ENCODE measurements at regions not wholly inside any gene's neighbourhood (a gene's known extent, or its start where the extent isn't known, plus 50 kb on each side); places are given as distances from the start of the nearest gene placed in this dataset.
"Not testable (repeated sequence)": the region's sequence is repeated elsewhere in the genome, so short reads cannot be mapped to it uniquely, and the experiment has no call there.

DNA sequence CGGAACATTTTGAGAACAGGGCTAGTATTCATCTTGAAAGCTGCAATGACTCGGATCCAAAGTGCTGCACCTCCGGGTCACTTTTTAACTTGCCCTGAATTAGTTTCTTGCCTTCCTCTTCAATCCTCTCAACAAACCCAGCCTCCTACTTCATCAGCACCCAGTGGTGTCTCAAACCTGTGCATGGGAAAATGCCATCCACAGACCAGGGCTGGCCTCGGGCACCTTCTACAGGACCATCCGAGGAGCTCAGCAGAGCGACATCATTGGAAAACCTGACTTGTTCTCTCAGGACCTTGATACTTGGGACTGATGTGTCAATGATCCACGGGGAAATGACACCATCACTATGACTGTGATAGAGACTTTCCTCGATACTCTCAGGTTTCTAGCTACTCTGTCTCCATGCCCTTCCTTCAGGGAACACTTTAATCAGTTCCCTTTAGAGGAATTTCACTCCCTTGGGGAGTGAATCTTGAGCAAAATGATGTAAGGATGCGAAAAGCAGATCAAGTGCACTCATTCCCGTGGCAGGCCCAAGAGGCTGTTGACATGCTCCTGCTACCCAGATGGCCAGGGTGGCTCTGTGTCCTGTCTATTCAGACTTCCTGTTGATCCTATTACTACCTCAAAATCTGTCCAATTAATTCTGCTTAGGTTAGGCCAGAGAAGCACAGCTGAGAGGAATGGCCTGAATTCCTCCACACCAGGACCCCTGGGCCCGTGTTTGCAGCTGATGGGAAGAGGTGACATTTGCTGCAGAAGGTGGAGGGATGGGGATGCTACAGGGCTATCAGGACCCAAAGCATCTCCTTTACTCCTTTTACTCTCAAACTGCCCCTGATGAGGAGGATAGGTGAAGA, 96.5 kb upstream of the SLC25A48 start:
- Histone ChIP-seq H3K79me2 (replicated peaks; ENCODE audit: insufficient read depth, low read length) (no peaks in the 10 kb centered on the region), H3K4me2 (ENCODE audit: low read length) (no peak overlapping the region), H3K4me3 (ENCODE audit: low read length) (no peak overlapping the region), H3K36me3 (ENCODE audit: insufficient read depth, low read length) (no peaks in the 10 kb centered on the region), H3K9ac (ENCODE audit: low read length) (no peak overlapping the region), H3K9me2 (ENCODE audit: insufficient read depth, low read length) (no peaks in the 10 kb centered on the region), H3F3A (ENCODE audit: insufficient read depth, low read length, poor library complexity, severe bottlenecking) (no peaks in the 10 kb centered on the region), H2AFZ (ENCODE audit: low read depth, low read length) (no peak overlapping the region), H3K27ac (ENCODE audit: low read length) (no peak overlapping the region), H4K20me1 (ENCODE audit: insufficient read depth) (no peaks in the 10 kb centered on the region), H3K9me3 (ENCODE audit: low read length) (no peaks in the 10 kb centered on the region), H3K27me3 (ENCODE audit: insufficient read depth, low read depth, low read length) (no peaks in the 10 kb centered on the region)
- no peak for TF ChIP-seq POLR2AphosphoS5 (IDR thresholded peaks at IDR 0.05)
- no peak for TF ChIP-seq EP300 (conservative IDR thresholded peaks at IDR 0.05; ENCODE audit: poor library complexity, severe bottlenecking)
- no peak for TF ChIP-seq TAF1 (IDR thresholded peaks at IDR 0.05; ENCODE audit: low read depth)
- TF ChIP-seq RAD21 (conservative IDR thresholded peaks at IDR 0.05), result no peak
- TF ChIP-seq SMC3 (conservative IDR thresholded peaks at IDR 0.05; ENCODE audit: poor library complexity), result no peak
- TF ChIP-seq, protein P1, sequence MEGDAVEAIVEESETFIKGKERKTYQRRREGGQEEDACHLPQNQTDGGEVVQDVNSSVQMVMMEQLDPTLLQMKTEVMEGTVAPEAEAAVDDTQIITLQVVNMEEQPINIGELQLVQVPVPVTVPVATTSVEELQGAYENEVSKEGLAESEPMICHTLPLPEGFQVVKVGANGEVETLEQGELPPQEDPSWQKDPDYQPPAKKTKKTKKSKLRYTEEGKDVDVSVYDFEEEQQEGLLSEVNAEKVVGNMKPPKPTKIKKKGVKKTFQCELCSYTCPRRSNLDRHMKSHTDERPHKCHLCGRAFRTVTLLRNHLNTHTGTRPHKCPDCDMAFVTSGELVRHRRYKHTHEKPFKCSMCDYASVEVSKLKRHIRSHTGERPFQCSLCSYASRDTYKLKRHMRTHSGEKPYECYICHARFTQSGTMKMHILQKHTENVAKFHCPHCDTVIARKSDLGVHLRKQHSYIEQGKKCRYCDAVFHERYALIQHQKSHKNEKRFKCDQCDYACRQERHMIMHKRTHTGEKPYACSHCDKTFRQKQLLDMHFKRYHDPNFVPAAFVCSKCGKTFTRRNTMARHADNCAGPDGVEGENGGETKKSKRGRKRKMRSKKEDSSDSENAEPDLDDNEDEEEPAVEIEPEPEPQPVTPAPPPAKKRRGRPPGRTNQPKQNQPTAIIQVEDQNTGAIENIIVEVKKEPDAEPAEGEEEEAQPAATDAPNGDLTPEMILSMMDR (IDR thresholded peaks at IDR 0.05; ENCODE audit: poor library complexity, severe bottlenecking), result no peak
- TF ChIP-seq, protein P2, sequence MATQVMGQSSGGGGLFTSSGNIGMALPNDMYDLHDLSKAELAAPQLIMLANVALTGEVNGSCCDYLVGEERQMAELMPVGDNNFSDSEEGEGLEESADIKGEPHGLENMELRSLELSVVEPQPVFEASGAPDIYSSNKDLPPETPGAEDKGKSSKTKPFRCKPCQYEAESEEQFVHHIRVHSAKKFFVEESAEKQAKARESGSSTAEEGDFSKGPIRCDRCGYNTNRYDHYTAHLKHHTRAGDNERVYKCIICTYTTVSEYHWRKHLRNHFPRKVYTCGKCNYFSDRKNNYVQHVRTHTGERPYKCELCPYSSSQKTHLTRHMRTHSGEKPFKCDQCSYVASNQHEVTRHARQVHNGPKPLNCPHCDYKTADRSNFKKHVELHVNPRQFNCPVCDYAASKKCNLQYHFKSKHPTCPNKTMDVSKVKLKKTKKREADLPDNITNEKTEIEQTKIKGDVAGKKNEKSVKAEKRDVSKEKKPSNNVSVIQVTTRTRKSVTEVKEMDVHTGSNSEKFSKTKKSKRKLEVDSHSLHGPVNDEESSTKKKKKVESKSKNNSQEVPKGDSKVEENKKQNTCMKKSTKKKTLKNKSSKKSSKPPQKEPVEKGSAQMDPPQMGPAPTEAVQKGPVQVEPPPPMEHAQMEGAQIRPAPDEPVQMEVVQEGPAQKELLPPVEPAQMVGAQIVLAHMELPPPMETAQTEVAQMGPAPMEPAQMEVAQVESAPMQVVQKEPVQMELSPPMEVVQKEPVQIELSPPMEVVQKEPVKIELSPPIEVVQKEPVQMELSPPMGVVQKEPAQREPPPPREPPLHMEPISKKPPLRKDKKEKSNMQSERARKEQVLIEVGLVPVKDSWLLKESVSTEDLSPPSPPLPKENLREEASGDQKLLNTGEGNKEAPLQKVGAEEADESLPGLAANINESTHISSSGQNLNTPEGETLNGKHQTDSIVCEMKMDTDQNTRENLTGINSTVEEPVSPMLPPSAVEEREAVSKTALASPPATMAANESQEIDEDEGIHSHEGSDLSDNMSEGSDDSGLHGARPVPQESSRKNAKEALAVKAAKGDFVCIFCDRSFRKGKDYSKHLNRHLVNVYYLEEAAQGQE (IDR thresholded peaks at IDR 0.05; ENCODE audit: borderline replicate concordance), result no peak
- no peak for TF ChIP-seq MXI1 (conservative IDR thresholded peaks at IDR 0.05; ENCODE audit: poor library complexity, severe bottlenecking)

DNA sequence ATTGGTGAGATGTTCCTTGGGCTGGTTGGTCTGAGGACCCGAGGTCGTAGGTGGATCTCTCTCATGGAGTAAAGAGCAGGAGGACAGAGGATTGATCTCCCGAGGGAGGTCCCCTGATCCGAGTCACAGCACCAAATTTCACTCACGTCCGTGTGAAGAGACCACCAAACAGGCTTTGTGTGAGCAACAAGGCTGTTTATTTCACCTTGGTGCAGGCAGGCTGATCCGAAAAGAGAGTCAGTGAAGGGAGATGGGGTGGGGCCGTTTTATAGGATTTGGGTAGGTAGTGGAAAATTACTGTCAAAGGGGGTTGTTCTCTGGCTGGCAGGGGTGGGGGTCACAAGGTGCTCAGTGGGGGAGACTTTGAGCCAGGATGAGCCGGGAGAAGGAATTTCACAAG, 97.5 kb upstream of the SLC25A48 start:
- not testable (repeated sequence) for H2AFZ ChIP-seq (ENCODE audit: low read depth, low read length); H3K36me3 ChIP-seq (ENCODE audit: insufficient read depth, low read length)

DNA sequence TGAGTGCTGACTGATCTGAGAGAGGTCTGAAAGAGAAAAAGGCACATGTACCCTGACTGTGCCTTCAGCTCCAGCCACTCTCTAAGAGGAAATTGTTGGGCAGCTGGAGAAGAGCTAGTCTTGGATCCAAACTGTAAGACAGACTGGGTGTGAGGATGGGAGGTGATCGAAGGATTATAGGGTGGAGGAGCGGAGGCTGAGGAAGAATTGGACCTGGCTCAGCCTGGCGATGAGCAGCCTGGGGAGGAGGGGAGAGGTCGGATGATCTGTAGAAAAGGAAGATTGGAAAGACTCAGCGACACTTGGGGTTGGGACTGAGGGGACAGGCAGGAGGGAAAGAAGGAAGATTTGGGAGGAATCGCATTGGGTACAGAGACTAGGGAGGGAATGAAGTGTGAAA, 98.6 kb upstream of the SLC25A48 start:
- no peaks in the 10 kb centered on the region for H3K36me3 ChIP-seq (ENCODE audit: insufficient read depth, low read length)
- no peaks in the 10 kb centered on the region for H3K9me2 ChIP-seq (ENCODE audit: insufficient read depth, low read length)

More for the DNA sequence above, 97.5 kb upstream of the SLC25A48 start:
- H3K9me2 ChIP-seq (ENCODE audit: insufficient read depth, low read length); H3K79me2 ChIP-seq (replicated peaks; ENCODE audit: insufficient read depth, low read length); H3K9me3 ChIP-seq (ENCODE audit: low read length); H3F3A ChIP-seq (ENCODE audit: insufficient read depth, low read length, poor library complexity, severe bottlenecking); H3K4me2 ChIP-seq (ENCODE audit: low read length); H3K27ac ChIP-seq (ENCODE audit: low read length); H3K27me3 ChIP-seq (ENCODE audit: insufficient read depth, low read depth, low read length); H4K20me1 ChIP-seq (ENCODE audit: insufficient read depth); H3K9ac ChIP-seq (ENCODE audit: low read length); H3K4me3 ChIP-seq (ENCODE audit: low read length): not testable (repeated sequence)

DNA sequence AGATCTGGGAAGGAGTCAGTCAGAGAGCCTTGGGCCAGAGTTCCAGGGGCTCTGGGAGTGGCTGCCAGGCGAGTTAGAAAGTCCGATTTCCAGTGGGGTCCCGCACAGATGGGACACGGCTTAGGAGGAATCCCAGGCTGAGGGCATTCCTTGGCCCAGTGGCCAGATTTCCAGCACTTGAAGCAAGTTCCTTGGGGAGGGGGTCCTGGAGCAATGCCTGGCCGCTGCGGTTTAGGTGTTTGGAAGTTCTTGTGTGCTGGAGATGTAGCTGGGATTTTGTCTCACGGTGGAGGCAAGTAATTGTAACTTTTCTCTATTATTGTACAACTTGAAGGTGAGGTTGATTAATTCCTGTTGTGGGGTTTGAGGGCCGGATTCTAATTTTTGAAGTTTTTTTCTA, 99.5 kb upstream of the SLC25A48 start:
- not testable (repeated sequence) for H3K9me3 ChIP-seq (ENCODE audit: low read length); H3K36me3 ChIP-seq (ENCODE audit: insufficient read depth, low read length); H3K9ac ChIP-seq (ENCODE audit: low read length); H3K27me3 ChIP-seq (ENCODE audit: insufficient read depth, low read depth, low read length); H3K79me2 ChIP-seq (replicated peaks; ENCODE audit: insufficient read depth, low read length); H3K9me2 ChIP-seq (ENCODE audit: insufficient read depth, low read length); H2AFZ ChIP-seq (ENCODE audit: low read depth, low read length); H3K4me2 ChIP-seq (ENCODE audit: low read length); H4K20me1 ChIP-seq (ENCODE audit: insufficient read depth); H3K4me3 ChIP-seq (ENCODE audit: low read length); H3K27ac ChIP-seq (ENCODE audit: low read length); H3F3A ChIP-seq (ENCODE audit: insufficient read depth, low read length, poor library complexity, severe bottlenecking)

More for the DNA sequence above, 98.6 kb upstream of the SLC25A48 start:
- no peaks in the 10 kb centered on the region for H3F3A ChIP-seq (ENCODE audit: insufficient read depth, low read length, poor library complexity, severe bottlenecking)
- H3K27me3 ChIP-seq (ENCODE audit: insufficient read depth, low read depth, low read length), result no peaks in the 10 kb centered on the region
- H3K9me3 ChIP-seq (ENCODE audit: low read length), result no peaks in the 10 kb centered on the region
- H3K9ac ChIP-seq (ENCODE audit: low read length), result no peak overlapping the region
- H3K79me2 ChIP-seq (replicated peaks; ENCODE audit: insufficient read depth, low read length), result no peaks in the 10 kb centered on the region
- no peak overlapping the region for H2AFZ ChIP-seq (ENCODE audit: low read depth, low read length)
- no peak overlapping the region for H3K4me2 ChIP-seq (ENCODE audit: low read length)
- H3K27ac ChIP-seq (ENCODE audit: low read length), result no peak overlapping the region
- H3K4me3 ChIP-seq (ENCODE audit: low read length), result no peak overlapping the region
- no peaks in the 10 kb centered on the region for H4K20me1 ChIP-seq (ENCODE audit: insufficient read depth)
- TF ChIP-seq, protein P1 (IDR thresholded peaks at IDR 0.05; ENCODE audit: poor library complexity, severe bottlenecking), result no peak

Measured in neural cell (in vitro differentiated cells).